Right cardiac atrium (tissue), 5 donors: ENCODE measurements at regions not wholly inside any gene's neighbourhood (a gene's known extent, or its start where the extent isn't known, plus 50 kb on each side); places are given as distances from the start of the nearest gene placed in this dataset.
"Not testable (repeated sequence)": the region's sequence is repeated elsewhere in the genome, so short reads cannot be mapped to it uniquely, and the experiment has no call there.

ENCODE experiments used
- ATAC-seq, 2 donors: fragments of 200-7000 bp; cut with Tn5 transposase; one replicate each; pipeline versions ENCODE4 v1.8.0 to v1.9.1; 2020; ENCODE audit warnings: moderate library complexity in 2 of 2, mild to moderate bottlenecking in 1 of 2
- DNase-seq, 3 donors: peaks; one replicate each; pipeline ENCODE4 v3.0.0-alpha.2; 2020
- H3K27ac ChIP-seq: one replicate; pipeline ENCODE4 v1.5.1; 2013; ENCODE audit warnings: mild to moderate bottlenecking, low read length, control low read depth, moderate library complexity
- H3K27me3 ChIP-seq: one replicate; pipeline ENCODE4 v1.6.1; 2013; ENCODE audit not compliant: control insufficient read depth, insufficient read depth
- H3K4me1 ChIP-seq: one replicate; pipeline ENCODE4 v1.6.1; 2013; ENCODE audit warnings: low read length; ENCODE audit not compliant: control insufficient read depth, insufficient read depth
- H3K4me3 ChIP-seq: one replicate; pipeline ENCODE4 v1.5.1; 2013; ENCODE audit warnings: low read length, control low read depth
- H3K9me3 ChIP-seq: one replicate; pipeline ENCODE4 v1.6.1; 2013; ENCODE audit warnings: low read length; ENCODE audit not compliant: control insufficient read depth
- WGBS: extraction: QIAGEN DNeasy Blood & Tissue Kit; methylation state at CpG from one replicate; pipeline ENCODE4 v1.1.7; 2013; 5-methylcytosine and 5-hydroxymethylcytosine counted together
- intact Hi-C, 4 donors: fragments of 100-400 bp; cut with DNase I; formaldehyde crosslinking; loops; one replicate each; pipeline versions ENCODE4 v1.11.0 to v1.14.0; 2022 to 2023
- donor health status: healthy with polysubstance abuse.
- donor health status: DM: no; HTN: yes; CAD: no.
- donor health status: DM: no; HTN: no; CAD: no.
- donor health status: DM: no; HTN: yes; CAD: no; lungs with severe emphysema.
- donor health status: DM: yes; HTN: yes; CAD: no.

DNA sequence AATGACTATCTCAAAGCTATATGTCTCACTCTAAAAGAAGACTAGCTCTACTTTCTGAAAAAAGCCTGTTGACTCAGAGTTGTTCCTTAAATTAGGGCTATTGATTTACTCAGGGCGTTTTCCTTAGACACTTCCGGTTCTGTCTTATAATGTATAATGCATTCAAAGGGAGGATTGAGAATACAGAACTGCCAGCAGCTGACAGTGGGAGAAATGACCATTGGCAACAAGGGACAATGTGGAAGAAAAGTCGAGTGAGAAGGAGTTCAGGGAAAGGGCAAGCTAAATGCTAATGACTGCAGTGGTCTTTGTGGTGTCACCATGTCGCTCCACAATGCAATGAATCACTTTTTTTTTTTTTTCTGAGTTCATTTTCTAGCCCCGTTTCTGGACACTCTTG, 65.7 kb upstream of the ANKH start:
- 47% methylated on average over 5 of the region's 5 CpGs for WGBS
- H3K4me3 ChIP-seq = no peak overlapping the region
- peaks cover 5% of the 10 kb centered on the region for H3K9me3 ChIP-seq
- ATAC-seq = peak; percentile 51 to 69
- no peaks in the 10 kb centered on the region for H3K4me1 ChIP-seq
- H3K27ac ChIP-seq = no peak overlapping the region
- no peak for DNase-seq
- no peaks in the 10 kb centered on the region for H3K27me3 ChIP-seq
- intact Hi-C loops = no loop called here

DNA sequence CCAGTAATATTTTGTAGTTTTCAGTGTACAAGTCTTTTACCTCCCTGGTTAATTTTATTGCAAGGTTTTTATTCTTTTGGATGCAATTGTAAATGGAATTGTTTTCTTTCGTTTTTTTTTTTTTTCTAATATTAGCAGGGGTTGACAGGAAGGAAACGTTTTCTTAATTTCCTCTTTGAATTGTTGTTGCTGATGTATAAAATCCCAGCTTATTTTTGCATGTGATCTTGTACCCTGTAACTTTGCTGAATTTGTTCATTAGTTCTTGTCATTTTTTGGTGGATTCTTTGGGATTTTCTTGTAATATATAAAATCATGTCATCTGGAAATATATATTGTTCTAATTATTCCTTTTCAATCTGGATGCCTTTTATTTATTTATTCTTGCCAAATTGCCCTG, 65.0 kb upstream of the ANKH start:
- no peak for DNase-seq
- 32% methylated on average over 2 of the region's 2 CpGs for WGBS
- Histone ChIP-seq H3K9me3 (peaks cover 5% of the 10 kb centered on the region), H3K4me3 (no peak overlapping the region), H3K27ac (no peak overlapping the region), H3K4me1 (no peaks in the 10 kb centered on the region), H3K27me3 (no peaks in the 10 kb centered on the region)
- no peak for ATAC-seq
- intact Hi-C loops = no loop called here

DNA sequence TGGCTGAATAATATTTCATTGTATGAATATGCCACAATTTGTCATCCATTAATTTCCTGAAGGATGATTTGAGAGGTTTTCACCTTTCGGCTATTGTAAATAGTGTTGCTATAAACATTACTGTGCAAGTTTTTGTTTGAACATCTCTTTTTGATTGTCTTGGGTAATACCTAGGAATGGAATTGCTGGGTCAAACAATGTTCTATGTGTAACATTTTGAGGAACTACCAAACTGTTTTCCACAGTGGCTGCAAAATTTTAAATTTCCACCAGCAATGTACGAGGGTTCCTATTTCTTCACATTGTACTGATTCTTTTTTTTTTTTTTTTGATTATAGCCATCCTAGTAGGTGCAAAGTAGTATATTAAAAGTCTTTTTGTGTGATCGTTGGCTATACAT, 63.8 kb upstream of the ANKH start:
- 90% methylated on average over 3 of the region's 3 CpGs for whole genome bisulfite sequencing
- peaks cover 2% of the 10 kb centered on the region for H3K9me3 ChIP-seq
- no peaks in the 10 kb centered on the region for H3K27me3 ChIP-seq
- intact Hi-C loops = no loop called here
- ATAC-seq (peak in 1 of 2 donors; percentile 22), DNase-seq (no peak)
- no peak overlapping the region for H3K27ac ChIP-seq
- no peaks in the 10 kb centered on the region for H3K4me1 ChIP-seq
- H3K4me3 ChIP-seq = no peak overlapping the region

DNA sequence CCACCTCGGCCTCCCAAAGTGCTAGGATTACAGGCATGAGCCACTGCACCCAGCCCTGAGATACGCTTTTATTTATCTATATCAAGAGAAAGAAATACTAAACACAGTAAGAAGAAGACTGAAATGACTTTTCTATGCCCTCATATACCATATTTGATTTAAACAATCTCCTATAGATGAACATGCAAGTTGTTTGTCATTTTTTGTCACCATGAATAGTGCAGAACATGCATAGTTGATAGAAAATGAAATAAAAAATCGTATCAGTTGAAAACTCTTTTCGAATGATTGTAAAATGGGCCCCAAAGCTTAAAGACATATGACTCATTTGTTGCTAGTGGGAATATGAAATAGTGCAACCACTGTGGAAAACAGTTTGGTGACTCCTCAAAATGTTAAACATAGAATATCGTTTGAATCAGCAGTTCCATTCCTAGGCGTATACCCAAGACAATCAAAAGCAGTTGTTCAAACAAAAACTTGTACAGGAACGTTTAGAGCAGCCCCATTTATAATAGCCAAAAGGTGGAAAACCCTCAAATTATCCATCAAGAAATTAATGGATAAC, 61.4 kb upstream of the ANKH start:
- Histone ChIP-seq H3K27me3 (no peaks in the 10 kb centered on the region), H3K4me1 (peaks cover 5% of the 10 kb centered on the region), H3K27ac (no peak overlapping the region), H3K9me3 (peaks cover 5% of the 10 kb centered on the region), H3K4me3 (no peak overlapping the region)
- intact Hi-C loops = no loop called here
- 84% methylated on average over 7 of the region's 7 CpGs for WGBS
- DNase-seq (no peak), ATAC-seq (no peak)

DNA sequence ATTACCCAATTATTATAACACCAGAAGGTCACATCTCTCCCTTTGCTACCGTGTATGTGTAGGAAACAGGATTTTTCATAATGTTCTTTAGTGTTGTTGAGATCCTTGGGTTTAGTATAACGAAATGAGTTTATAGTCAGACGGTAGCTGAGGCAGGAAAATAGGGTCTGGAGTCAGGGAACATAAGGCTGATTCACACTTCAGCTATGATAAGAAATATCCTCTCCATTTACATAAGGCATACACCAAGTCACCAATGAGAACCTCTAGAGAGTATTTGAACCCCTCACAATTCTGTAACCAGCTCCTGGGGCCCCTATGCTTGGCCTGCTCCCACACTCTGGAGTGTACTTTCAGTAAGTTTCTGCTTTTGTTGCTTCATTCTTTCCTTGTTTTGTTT, 58.9 kb upstream of the ANKH start:
- Histone ChIP-seq H3K4me3 (no peak overlapping the region), H3K4me1 (peaks cover 5% of the 10 kb centered on the region), H3K27me3 (no peaks in the 10 kb centered on the region), H3K27ac (no peak overlapping the region), H3K9me3 (peaks cover 5% of the 10 kb centered on the region)
- intact Hi-C loops = no loop called here
- ATAC-seq = no peak
- no peak for DNase-seq
- 76% methylated on average over 3 of the region's 3 CpGs for WGBS

DNA sequence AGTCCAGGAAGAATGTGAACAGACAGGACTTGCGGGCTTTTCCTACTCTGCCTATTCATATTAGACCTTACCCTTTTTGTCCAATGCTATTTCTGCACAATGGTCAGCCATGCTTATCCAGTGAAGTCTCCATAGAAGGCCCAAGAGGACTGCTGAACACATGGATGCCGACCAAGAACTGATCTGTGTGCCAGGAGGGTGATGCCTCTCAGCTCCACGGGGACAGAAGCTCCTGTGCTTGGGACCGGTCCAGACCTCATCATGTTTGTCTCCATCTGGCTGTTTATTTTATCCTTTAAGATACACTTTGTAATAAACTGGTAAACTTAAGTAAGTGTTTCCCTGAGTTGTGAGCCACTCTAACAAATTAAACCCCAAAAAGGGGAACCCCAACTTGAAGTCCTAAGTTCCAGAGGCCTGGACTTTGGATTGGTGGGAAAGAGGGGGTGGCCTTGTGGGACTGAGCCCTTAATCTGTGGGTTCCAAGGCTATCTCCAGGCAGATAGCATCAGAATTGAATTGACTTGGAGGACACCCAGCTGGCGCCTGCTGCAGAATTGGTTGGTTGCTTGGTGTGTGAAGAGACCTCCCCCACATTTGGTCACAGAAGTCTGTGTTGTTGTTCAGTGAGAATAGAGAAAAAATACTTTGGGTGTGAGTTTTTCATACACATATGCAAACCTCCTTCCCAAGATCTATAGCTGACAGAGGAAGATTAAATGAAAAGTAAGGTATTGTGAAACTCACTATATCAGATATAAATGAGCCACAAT, 57.9 kb upstream of the ANKH start:
- peak in 1 of 2 donors; percentile 68 for ATAC-seq
- intact Hi-C loops = no loop called here
- no peak overlapping the region for H3K27ac ChIP-seq

DNA sequence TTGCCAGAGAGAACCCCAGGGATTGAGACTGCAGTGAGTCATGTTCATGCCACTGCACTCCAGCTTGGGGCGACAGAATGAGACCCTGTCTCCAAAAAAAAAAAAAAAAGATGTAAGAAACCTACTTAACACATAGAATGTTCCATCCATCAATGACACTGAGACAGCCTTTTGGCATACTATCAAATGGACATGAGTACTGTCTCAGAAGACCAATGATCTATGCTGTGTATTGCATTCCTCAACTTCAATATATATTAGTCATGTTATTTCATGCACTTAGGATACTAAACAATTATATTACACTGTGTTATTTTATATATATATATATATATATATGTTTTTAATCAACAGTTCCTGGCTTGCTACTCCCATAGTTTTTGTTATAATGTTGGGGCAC, 57.1 kb upstream of the ANKH start:
- Histone ChIP-seq H3K4me3 (no peak overlapping the region), H3K27me3 (no peaks in the 10 kb centered on the region), H3K4me1 (peaks cover 5% of the 10 kb centered on the region), H3K27ac (no peak overlapping the region), H3K9me3 (peaks cover 3% of the 10 kb centered on the region)
- WGBS = 85% methylated on average over 1 of the region's 1 CpG
- ATAC-seq (no peak), DNase-seq (no peak)
- intact Hi-C loops = no loop called here

More for the DNA sequence above, 57.9 kb upstream of the ANKH start:
- DNase-seq = peak in 1 of 3 donors; percentile 62
- Histone ChIP-seq H3K4me3 (no peak overlapping the region), H3K27me3 (no peaks in the 10 kb centered on the region), H3K4me1 (peaks cover 5% of the 10 kb centered on the region), H3K9me3 (peaks cover 3% of the 10 kb centered on the region)
- 52% methylated on average over 5 of the region's 5 CpGs for WGBS

DNA sequence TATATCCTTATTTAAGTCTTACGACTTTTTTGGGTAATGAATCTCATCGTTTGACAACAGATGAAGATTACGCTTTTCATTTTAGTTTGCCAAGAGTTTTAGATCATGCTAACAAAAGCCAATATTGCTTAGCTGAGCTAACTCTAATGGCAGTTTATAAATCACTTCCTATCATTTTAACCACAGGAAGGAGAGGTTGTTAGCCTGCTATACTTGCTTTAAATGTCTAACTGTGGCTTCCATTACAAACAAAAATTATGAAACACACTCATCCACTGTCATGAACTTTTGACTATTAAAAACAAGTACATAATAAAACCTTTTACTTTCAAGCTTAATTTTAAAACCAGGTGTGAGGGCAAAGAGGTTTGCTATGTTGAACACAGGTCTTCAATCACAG, 53.7 kb upstream of the ANKH start:
- DNase-seq (no peak), ATAC-seq (no peak)
- WGBS = 84% methylated on average over 3 of the region's 3 CpGs
- Histone ChIP-seq H3K9me3 (peaks cover 3% of the 10 kb centered on the region), H3K4me3 (no peak overlapping the region), H3K27ac (no peak overlapping the region), H3K4me1 (peaks cover 5% of the 10 kb centered on the region), H3K27me3 (no peaks in the 10 kb centered on the region)
- intact Hi-C loops = no loop called here

DNA sequence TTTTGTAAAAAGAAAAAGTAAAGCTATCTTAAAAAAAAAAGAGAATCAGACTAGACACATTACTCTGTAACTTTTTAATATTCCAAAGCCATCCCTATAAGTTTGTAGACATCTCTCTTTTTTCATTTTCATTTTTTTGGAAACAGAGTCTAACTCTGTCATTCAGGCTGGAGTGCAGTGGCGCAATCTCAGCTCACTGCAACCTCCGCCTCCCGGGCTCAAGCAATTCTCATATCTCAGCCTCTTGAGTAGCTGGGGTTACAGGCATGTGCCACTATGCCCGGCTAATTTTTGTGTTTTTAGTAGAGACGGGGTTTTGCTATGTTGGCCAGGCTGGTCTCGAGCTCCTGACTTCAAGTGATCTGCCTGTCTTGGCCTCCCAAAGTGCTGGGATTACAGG, 51.4 kb upstream of the ANKH start:
- H3K4me3 ChIP-seq, ATAC-seq, H3K27me3 ChIP-seq, H3K27ac ChIP-seq, intact Hi-C loops, H3K4me1 ChIP-seq, DNase-seq, H3K9me3 ChIP-seq: not testable (repeated sequence)
- WGBS = 71% methylated on average over 6 of the region's 6 CpGs

DNA sequence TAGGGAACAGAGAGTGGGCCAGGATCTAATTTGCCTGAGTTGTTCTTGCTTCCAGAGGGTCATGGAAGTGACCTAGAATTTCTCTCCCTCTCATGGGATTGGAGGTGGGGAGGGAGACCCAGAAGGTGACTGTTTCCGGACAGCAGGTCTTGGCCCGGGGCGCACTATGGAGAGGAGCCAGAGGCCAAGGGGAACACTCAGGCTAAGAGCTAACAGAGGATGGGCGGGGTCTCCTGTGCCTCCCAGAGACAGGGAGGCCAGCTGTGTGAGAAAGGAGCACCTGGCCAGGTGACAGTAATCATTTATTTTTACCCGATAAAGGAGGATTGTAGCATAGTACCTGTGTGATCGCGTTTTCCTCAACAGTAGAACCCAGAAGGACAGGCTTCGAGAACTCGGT, 50.9 kb upstream of the ANKH start:
- H3K27me3 ChIP-seq = no peaks in the 10 kb centered on the region
- intact Hi-C loops = no loop called here
- no peaks in the 10 kb centered on the region for H3K9me3 ChIP-seq
- no peaks in the 10 kb centered on the region for H3K4me1 ChIP-seq
- 83% methylated on average over 9 of the region's 9 CpGs for WGBS
- peak in 1 of 2 donors; percentile 18 for ATAC-seq
- H3K27ac ChIP-seq = no peak overlapping the region
- no peak overlapping the region for H3K4me3 ChIP-seq
- no peak for DNase-seq
